Islet of Langerhans (tissue), 1 donor: ENCODE measurements at regions not wholly inside any gene's neighbourhood (a gene's known extent, or its start where the extent isn't known, plus 50 kb on each side); places are given as distances from the start of the nearest gene placed in this dataset.

Source experiments
- FAIRE-seq: peaks from one replicate; lab custom pipeline; 2011; peaks lifted over from hg19 to GRCh38; lab: Jason Lieb, UNC

- no peak for FAIRE-seq
These were observed 309.8 kb downstream of the IRX2 start for GRCh38 chr5:2441495-2442180.

GRCh38 chr5:2439608-2440007, 311.9 kb downstream of the IRX2 start:
- no peak for FAIRE-seq

- FAIRE-seq, result no peak
These were observed 318.4 kb downstream of the IRX2 start for GRCh38 chr5:2433086-2433485.

GRCh38 chr5:2432076-2432920, 319.2 kb downstream of the IRX2 start:
- no peak for FAIRE-seq

- no peak for FAIRE-seq
These were observed 320.9 kb downstream of the IRX2 start for GRCh38 chr5:2430606-2431005.

GRCh38 chr5:2427983-2428382, 323.5 kb downstream of the IRX2 start:
- no peak for FAIRE-seq

GRCh38 chr5:2423634-2424033, 327.8 kb downstream of the IRX2 start:
- no peak for FAIRE-seq

- FAIRE-seq, result no peak
These were observed 334.2 kb downstream of the IRX2 start for GRCh38 chr5:2417301-2417700.

GRCh38 chr5:2415678-2416077, 335.8 kb downstream of the IRX2 start:
- no peak for FAIRE-seq

- no peak for FAIRE-seq
These were observed 341.0 kb downstream of the IRX2 start for GRCh38 chr5:2410451-2410850.

- FAIRE-seq, result no peak
These were observed 348.2 kb downstream of the IRX2 start for GRCh38 chr5:2403296-2403695.

- FAIRE-seq, result no peak
These were observed 351.7 kb downstream of the IRX2 start for GRCh38 chr5:2399804-2400203.

GRCh38 chr5:2399096-2399495, 352.4 kb downstream of the IRX2 start:
- FAIRE-seq, result no peak

GRCh38 chr5:2393556-2393955, 357.9 kb downstream of the IRX2 start:
- FAIRE-seq, result no peak

GRCh38 chr5:2391566-2391965, 359.9 kb downstream of the IRX2 start:
- FAIRE-seq, result no peak

GRCh38 chr5:2391021-2391420, 360.5 kb downstream of the IRX2 start:
- no peak for FAIRE-seq

- FAIRE-seq, result no peak
These were observed 362.9 kb downstream of the IRX2 start for GRCh38 chr5:2388571-2388970.

- no peak for FAIRE-seq
These were observed 363.7 kb downstream of the IRX2 start for GRCh38 chr5:2387634-2388325.

- no peak for FAIRE-seq
These were observed 364.2 kb downstream of the IRX2 start for GRCh38 chr5:2387250-2387633.

- no peak for FAIRE-seq
These were observed 365.7 kb downstream of the IRX2 start for GRCh38 chr5:2385818-2386217.

- no peak for FAIRE-seq
These were observed 367.8 kb downstream of the IRX2 start for GRCh38 chr5:2383698-2384065.

- FAIRE-seq, result no peak
These were observed 368.4 kb downstream of the IRX2 start for GRCh38 chr5:2382776-2383697.
